Lower lobe of right lung (tissue), 2 donors: ENCODE measurements at regions not wholly inside any gene's neighbourhood (a gene's known extent, or its start where the extent isn't known, plus 50 kb on each side); places are given as distances from the start of the nearest gene placed in this dataset.

ENCODE experiments used
- ATAC-seq, 2 donors: fragments of 200-7000 bp; cut with Tn5 transposase; one replicate each; pipeline ENCODE4 v1.9.1; 2020 to 2022; ENCODE audit warnings: mild to moderate bottlenecking in 2 of 2, moderate library complexity in 2 of 2
- DNase-seq: peaks from one replicate; pipeline ENCODE4 v3.0.0-alpha.2; 2020
- H3K27ac ChIP-seq: fragments of 200-600 bp; one replicate; pipeline ENCODE4 v1.8.0; 2022
- H3K27me3 ChIP-seq: fragments of 200-600 bp; one replicate; pipeline ENCODE4 v1.8.0; 2022; ENCODE audit warnings: low read depth
- H3K36me3 ChIP-seq: fragments of 200-600 bp; one replicate; pipeline ENCODE4 v1.8.0; 2022; ENCODE audit warnings: mild to moderate bottlenecking
- H3K4me1 ChIP-seq: fragments of 200-600 bp; one replicate; pipeline ENCODE4 v1.8.0; 2022
- H3K4me3 ChIP-seq: fragments of 200-600 bp; one replicate; pipeline ENCODE4 v1.8.0; 2022; ENCODE audit warnings: mild to moderate bottlenecking
- H3K9me3 ChIP-seq: fragments of 200-600 bp; one replicate; pipeline ENCODE4 v1.8.0; 2022
- CTCF ChIP-seq: fragments of 200-600 bp; IDR thresholded peaks from one replicate; pipeline ENCODE4 v1.8.0; 2022; ENCODE audit warnings: antibody characterized with exemption, mild to moderate bottlenecking
- intact Hi-C: fragments of 100-400 bp; cut with DNase I; formaldehyde crosslinking; loops from one replicate; pipeline ENCODE4 v1.11.0; 2022
- donor health status: DM: no; HTN: yes; CAD: no; lungs with severe emphysema.

- TF ChIP-seq CTCF = no peak
- no peak for DNase-seq
- intact Hi-C loops = no loop called here
Measured at GRCh38 chr3:14590569-14590968, 50.4 kb upstream of the GRIP2 start.

GRCh38 chr3:14592390-14592789 lies 52.2 kb upstream of the GRIP2 start:
- intact Hi-C loops = no loop called here
- ATAC-seq (no peak), DNase-seq (no peak)
- H3K4me1 ChIP-seq = no peaks in the 10 kb centered on the region
- H3K4me3 ChIP-seq = no peak overlapping the region
- no peaks in the 10 kb centered on the region for H3K36me3 ChIP-seq
- no peaks in the 10 kb centered on the region for H3K9me3 ChIP-seq
- no peak for TF ChIP-seq CTCF
- H3K27ac ChIP-seq = no peak overlapping the region
- H3K27me3 ChIP-seq = peaks cover 17% of the 10 kb centered on the region

More at GRCh38 chr3:14590569-14590968, 50.4 kb upstream of the GRIP2 start:
- Histone ChIP-seq H3K36me3 (no peaks in the 10 kb centered on the region), H3K27me3 (peaks cover 9% of the 10 kb centered on the region), H3K4me3 (no peak overlapping the region), H3K27ac (no peak overlapping the region), H3K9me3 (no peaks in the 10 kb centered on the region), H3K4me1 (no peaks in the 10 kb centered on the region)
- no peak for ATAC-seq

- peaks cover 17% of the 10 kb centered on the region for H3K27me3 ChIP-seq
- intact Hi-C loops = no loop called here
Measured at GRCh38 chr3:14592836-14593235, 52.7 kb upstream of the GRIP2 start.

GRCh38 chr3:14594234-14594633 lies 54.1 kb upstream of the GRIP2 start:
- DNase-seq = no peak
- intact Hi-C loops = no loop called here
- H3K27me3 ChIP-seq = peaks cover 21% of the 10 kb centered on the region

More at GRCh38 chr3:14592836-14593235, 52.7 kb upstream of the GRIP2 start:
- Histone ChIP-seq H3K4me1 (no peaks in the 10 kb centered on the region), H3K4me3 (no peak overlapping the region), H3K9me3 (no peaks in the 10 kb centered on the region), H3K36me3 (no peaks in the 10 kb centered on the region), H3K27ac (no peak overlapping the region)
- ATAC-seq (no peak), DNase-seq (no peak)
- no peak for TF ChIP-seq CTCF

GRCh38 chr3:14595561-14595960 lies 55.4 kb upstream of the GRIP2 start:
- H3K27ac ChIP-seq = no peak overlapping the region
- no peak for DNase-seq

More at GRCh38 chr3:14594234-14594633, 54.1 kb upstream of the GRIP2 start:
- no peaks in the 10 kb centered on the region for H3K4me1 ChIP-seq
- no peak for TF ChIP-seq CTCF
- no peaks in the 10 kb centered on the region for H3K36me3 ChIP-seq
- H3K4me3 ChIP-seq = no peak overlapping the region
- peak in 1 of 2 donors; percentile 20 for ATAC-seq
- no peaks in the 10 kb centered on the region for H3K9me3 ChIP-seq
- no peak overlapping the region for H3K27ac ChIP-seq

More at GRCh38 chr3:14595561-14595960, 55.4 kb upstream of the GRIP2 start:
- intact Hi-C loops = no loop called here
- Histone ChIP-seq H3K4me3 (no peak overlapping the region), H3K27me3 (peaks cover 27% of the 10 kb centered on the region), H3K36me3 (no peaks in the 10 kb centered on the region), H3K4me1 (no peaks in the 10 kb centered on the region), H3K9me3 (no peaks in the 10 kb centered on the region)
- TF ChIP-seq CTCF = no peak
- no peak for ATAC-seq
